MM.1S (cell line): ENCODE measurements at regions not wholly inside any gene's neighbourhood (a gene's known extent, or its start where the extent isn't known, plus 50 kb on each side); places are given as distances from the start of the nearest gene placed in this dataset.

Experiments used
- DNase-seq: peaks from one replicate; pipeline ENCODE4 v3.0.0-alpha.2; 2015
- H2AFZ ChIP-seq: fragments of 300-600 bp; sonication (generic); 2 replicates; pipeline ENCODE4 v1.6.0; 2016; ENCODE audit warnings: antibody characterized with exemption, low read length
- H3F3A ChIP-seq: fragments of 300-600 bp; sonication (generic); 2 replicates; pipeline ENCODE4 v1.6.1; 2016; ENCODE audit warnings: mild to moderate bottlenecking, antibody characterized with exemption, low read length, moderate library complexity, mixed read lengths; ENCODE audit not compliant: insufficient read depth
- H3K27ac ChIP-seq: fragments of 300-600 bp; sonication (generic); 2 replicates; pipeline ENCODE4 v1.5.1; 2016; ENCODE audit warnings: mild to moderate bottlenecking, low read length
- H3K27me3 ChIP-seq: fragments of 300-600 bp; sonication (generic); replicated peaks from 2 replicates; pipeline ENCODE4 v1.6.0; 2016; ENCODE audit warnings: low read length; ENCODE audit not compliant: insufficient read depth
- H3K36me3 ChIP-seq: fragments of 300-600 bp; sonication (generic); replicated peaks from 2 replicates; pipeline ENCODE4 v1.6.1; 2016; ENCODE audit warnings: mild to moderate bottlenecking, low read length, mixed read lengths; ENCODE audit not compliant: insufficient read depth
- H3K4me1 ChIP-seq: fragments of 300-600 bp; sonication (generic); 2 replicates; pipeline ENCODE4 v1.6.1; 2016; ENCODE audit warnings: low read length, mixed read lengths
- H3K4me2 ChIP-seq: fragments of 300-600 bp; sonication (generic); 2 replicates; pipeline ENCODE4 v1.6.0; 2016; ENCODE audit warnings: low read depth, low read length
- H3K4me3 ChIP-seq: fragments of 300-600 bp; sonication (generic); 2 replicates; pipeline ENCODE4 v1.5.1; 2016; ENCODE audit warnings: low read length, mixed read lengths
- H3K79me2 ChIP-seq: fragments of 300-600 bp; sonication (generic); 2 replicates; pipeline ENCODE4 v1.6.1; 2016; ENCODE audit warnings: mixed run types, low read length, mixed read lengths
- H3K9ac ChIP-seq: fragments of 300-600 bp; sonication (generic); 2 replicates; pipeline ENCODE4 v1.6.1; 2016; ENCODE audit warnings: low read length, mixed read lengths
- H3K9me2 ChIP-seq: fragments of 300-600 bp; sonication (generic); replicated peaks from 2 replicates; pipeline ENCODE4 v1.6.1; 2016; ENCODE audit warnings: mild to moderate bottlenecking, low read length, mixed read lengths; ENCODE audit not compliant: insufficient read depth
- H3K9me3 ChIP-seq: fragments of 300-600 bp; sonication (generic); replicated peaks from 2 replicates; pipeline ENCODE4 v1.6.1; 2016; ENCODE audit warnings: mild to moderate bottlenecking, low read length, mixed read lengths; ENCODE audit not compliant: insufficient read depth
- H4K20me1 ChIP-seq: fragments of 300-600 bp; sonication (generic); 2 replicates; pipeline ENCODE4 v1.6.1; 2016; ENCODE audit warnings: mild to moderate bottlenecking, low read length, moderate library complexity, mixed read lengths; ENCODE audit not compliant: insufficient read depth
- EZH2 ChIP-seq: fragments of 300-600 bp; sonication (generic); optimal IDR thresholded peaks from 2 replicates; pipeline ENCODE3; 2017; ENCODE audit warnings: low read depth, mild to moderate bottlenecking, antibody characterized with exemption, low read length, mixed read lengths
- EZH2phosphoT487 ChIP-seq: fragments of 300-600 bp; sonication (generic); IDR thresholded peaks from 2 replicates; pipeline ENCODE4 v1.6.1; 2018; ENCODE audit warnings: antibody characterized with exemption, low read length
- TF ChIP-seq, protein P1 (sequence below): fragments of 300-600 bp; sonication (generic); IDR thresholded peaks from 2 replicates; pipeline ENCODE4 v1.5.1; 2016; ENCODE audit warnings: antibody characterized with exemption, low read length, mixed read lengths

DNA sequence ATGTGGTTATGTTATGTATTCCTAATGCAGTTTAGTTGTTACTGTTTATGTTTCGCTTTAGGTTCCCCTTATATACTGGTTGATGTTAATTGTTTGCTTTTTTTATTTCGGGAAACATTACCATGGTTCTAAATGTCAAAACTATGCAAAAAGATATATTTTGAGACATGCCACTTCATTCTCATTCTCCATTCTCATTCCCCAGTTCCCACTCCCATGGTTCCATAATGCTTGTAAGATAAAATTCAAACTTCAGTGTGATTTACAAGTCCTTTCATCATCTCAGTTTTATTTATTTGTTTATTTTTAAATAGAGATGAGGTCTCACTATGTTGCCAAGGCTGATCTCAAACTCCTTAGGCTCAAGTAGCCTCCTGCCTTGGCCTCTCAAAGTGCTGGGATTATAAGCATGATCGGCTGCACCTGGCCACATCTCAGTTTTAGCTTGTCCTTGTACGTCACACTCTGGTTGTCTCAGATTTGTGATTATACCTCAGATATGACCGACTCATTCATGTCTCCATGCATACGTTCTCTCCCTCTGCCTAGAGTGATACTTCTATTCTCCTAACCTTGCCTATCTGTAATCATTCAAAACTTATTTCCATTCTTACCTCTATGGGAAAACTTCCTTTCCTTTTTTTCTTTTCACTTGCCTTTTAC is 407.8 kb upstream of the RGS6 start:
- Histone ChIP-seq H3K4me1 (no peaks in the 10 kb centered on the region), H3K9ac (no peak overlapping the region)
- no peak for TF ChIP-seq EZH2
- TF ChIP-seq, protein P1, sequence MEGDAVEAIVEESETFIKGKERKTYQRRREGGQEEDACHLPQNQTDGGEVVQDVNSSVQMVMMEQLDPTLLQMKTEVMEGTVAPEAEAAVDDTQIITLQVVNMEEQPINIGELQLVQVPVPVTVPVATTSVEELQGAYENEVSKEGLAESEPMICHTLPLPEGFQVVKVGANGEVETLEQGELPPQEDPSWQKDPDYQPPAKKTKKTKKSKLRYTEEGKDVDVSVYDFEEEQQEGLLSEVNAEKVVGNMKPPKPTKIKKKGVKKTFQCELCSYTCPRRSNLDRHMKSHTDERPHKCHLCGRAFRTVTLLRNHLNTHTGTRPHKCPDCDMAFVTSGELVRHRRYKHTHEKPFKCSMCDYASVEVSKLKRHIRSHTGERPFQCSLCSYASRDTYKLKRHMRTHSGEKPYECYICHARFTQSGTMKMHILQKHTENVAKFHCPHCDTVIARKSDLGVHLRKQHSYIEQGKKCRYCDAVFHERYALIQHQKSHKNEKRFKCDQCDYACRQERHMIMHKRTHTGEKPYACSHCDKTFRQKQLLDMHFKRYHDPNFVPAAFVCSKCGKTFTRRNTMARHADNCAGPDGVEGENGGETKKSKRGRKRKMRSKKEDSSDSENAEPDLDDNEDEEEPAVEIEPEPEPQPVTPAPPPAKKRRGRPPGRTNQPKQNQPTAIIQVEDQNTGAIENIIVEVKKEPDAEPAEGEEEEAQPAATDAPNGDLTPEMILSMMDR = no peak
- no peak for TF ChIP-seq EZH2phosphoT487

DNA sequence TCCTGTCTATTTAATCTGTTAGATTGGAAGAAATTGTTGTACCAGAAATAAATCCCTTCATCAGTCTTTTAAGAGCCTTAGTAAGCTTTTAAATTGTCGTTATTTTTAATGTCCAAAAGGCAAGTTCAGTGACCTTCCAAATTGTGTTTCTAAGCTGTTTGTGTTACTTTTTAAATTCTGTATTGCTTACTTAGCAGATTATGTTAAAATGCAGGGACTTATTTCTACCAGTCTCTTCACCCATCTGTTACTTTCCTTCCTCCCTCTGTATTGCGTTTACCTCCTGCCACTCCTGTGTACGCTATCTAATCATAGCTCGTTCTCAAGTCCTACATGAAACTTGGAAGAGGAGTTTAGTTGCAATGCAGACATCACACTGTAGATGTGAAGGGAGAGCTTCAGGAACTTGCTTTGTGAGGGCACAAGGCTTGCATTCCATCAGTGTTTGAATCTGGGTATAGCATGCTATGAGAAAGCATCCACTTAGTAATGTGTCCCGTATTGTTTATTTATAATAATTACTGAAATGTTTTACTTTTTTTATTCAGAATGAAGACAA is 406.5 kb upstream of the RGS6 start:
- H2AFZ ChIP-seq = no peak overlapping the region
- H3F3A ChIP-seq = no peaks in the 10 kb centered on the region
- no peak for DNase-seq
- H3K9ac ChIP-seq = no peak overlapping the region
- no peak overlapping the region for H3K4me3 ChIP-seq
- no peaks in the 10 kb centered on the region for H3K9me2 ChIP-seq
- H4K20me1 ChIP-seq = no peaks in the 10 kb centered on the region
- no peaks in the 10 kb centered on the region for H3K79me2 ChIP-seq
- H3K27ac ChIP-seq = no peak overlapping the region
- TF ChIP-seq EZH2 = no peak
- TF ChIP-seq, protein P1 = no peak
- no peak for TF ChIP-seq EZH2phosphoT487
- no peaks in the 10 kb centered on the region for H3K27me3 ChIP-seq
- H3K36me3 ChIP-seq = no peaks in the 10 kb centered on the region
- no peaks in the 10 kb centered on the region for H3K4me1 ChIP-seq
- H3K4me2 ChIP-seq = no peak overlapping the region
- no peaks in the 10 kb centered on the region for H3K9me3 ChIP-seq

More for the DNA sequence above, 407.8 kb upstream of the RGS6 start:
- Histone ChIP-seq H3K4me2 (no peak overlapping the region), H3K27me3 (no peaks in the 10 kb centered on the region), H3K9me2 (no peaks in the 10 kb centered on the region), H3F3A (no peaks in the 10 kb centered on the region), H3K9me3 (no peaks in the 10 kb centered on the region), H3K27ac (no peak overlapping the region), H3K79me2 (no peaks in the 10 kb centered on the region), H3K4me3 (no peak overlapping the region), H4K20me1 (no peaks in the 10 kb centered on the region), H2AFZ (no peak overlapping the region), H3K36me3 (no peaks in the 10 kb centered on the region)
- DNase-seq = no peak

DNA sequence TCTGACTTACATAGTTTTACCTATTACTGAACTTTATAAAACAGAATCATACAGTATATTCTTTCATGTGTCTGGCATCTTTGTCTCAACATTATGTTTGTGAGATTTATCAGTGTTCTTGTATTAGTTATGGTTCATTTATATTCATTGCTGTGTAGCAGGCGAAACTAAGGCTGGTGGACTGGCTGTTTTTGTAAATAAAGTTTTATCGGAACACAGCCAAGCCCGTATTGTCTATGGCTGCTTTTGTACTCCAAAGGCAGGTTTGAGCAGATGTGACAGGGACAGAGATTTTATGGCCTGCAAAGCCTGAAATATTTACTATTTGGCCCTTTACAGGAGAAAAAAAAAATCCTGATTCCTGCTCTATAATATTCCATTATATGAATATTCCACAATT is 405.8 kb upstream of the RGS6 start:
- no peak overlapping the region for H2AFZ ChIP-seq
- no peaks in the 10 kb centered on the region for H3K79me2 ChIP-seq
- no peak overlapping the region for H3K27ac ChIP-seq

More for the DNA sequence above, 405.8 kb upstream of the RGS6 start:
- Histone ChIP-seq H4K20me1 (no peaks in the 10 kb centered on the region), H3K36me3 (no peaks in the 10 kb centered on the region), H3K9ac (no peak overlapping the region), H3F3A (no peaks in the 10 kb centered on the region), H3K9me3 (no peaks in the 10 kb centered on the region), H3K4me3 (no peak overlapping the region), H3K4me1 (no peaks in the 10 kb centered on the region), H3K9me2 (no peaks in the 10 kb centered on the region), H3K4me2 (no peak overlapping the region), H3K27me3 (no peaks in the 10 kb centered on the region)
- no peak for DNase-seq
- no peak for TF ChIP-seq EZH2
- TF ChIP-seq, protein P1 = no peak
